PC-9 (cell line): ENCODE measurements at regions not wholly inside any gene's neighbourhood (a gene's known extent, or its start where the extent isn't known, plus 50 kb on each side); places are given as distances from the start of the nearest gene placed in this dataset.

Experiments used
- BruUV-seq: library from RNA; stranded (reverse); fragments of 400-500 nt; replicated peaks from 2 replicates; lab custom pipeline; 2021; lab: Mats Ljungman, UMichigan
- CTCF ChIA-PET: fragments of 300-600 bp; sonication (Branson Sonifier 250); formaldehyde crosslinking; loops from one replicate; lab custom pipeline; 2022; ENCODE audit warnings: antibody characterized with exemption; lab: Charles Lee
- POLR2A ChIA-PET: fragments of 300-600 bp; sonication (Branson Sonifier 250); formaldehyde crosslinking; loops from one replicate; lab custom pipeline; 2022; ENCODE audit warnings: antibody characterized with exemption; ENCODE audit not compliant: unreplicated experiment; lab: Charles Lee
- DNase-seq, 2 experiments: peaks; one replicate each; pipeline versions ENCODE4 v3.0.0 to v3.0.0-alpha.2; 2015 to 2022; ENCODE audit warnings: mixed read lengths in 1 of 2
- H2AFZ ChIP-seq: fragments of 200-600 bp; sonication (generic); 2 replicates; pipeline ENCODE4 v1.8.1; 2017; ENCODE audit warnings: antibody characterized with exemption
- H3F3A ChIP-seq: fragments of 200-600 bp; sonication (generic); 2 replicates; pipeline ENCODE4 v1.8.1; 2017; ENCODE audit warnings: antibody characterized with exemption, mild to moderate bottlenecking, low read depth; ENCODE audit not compliant: insufficient read depth
- H3K27ac ChIP-seq: fragments of 200-600 bp; sonication (generic); 2 replicates; pipeline ENCODE4 v1.6.1; 2016; ENCODE audit warnings: mixed run types
- H3K27me3 ChIP-seq: fragments of 200-600 bp; sonication (generic); 2 replicates; pipeline ENCODE4 v1.6.1; 2016; ENCODE audit warnings: low read depth, mixed run types; ENCODE audit not compliant: insufficient read depth
- H3K36me3 ChIP-seq: fragments of 200-600 bp; sonication (generic); 2 replicates; pipeline ENCODE4 v1.6.1; 2016; ENCODE audit warnings: low read depth, mixed run types
- H3K4me1 ChIP-seq: fragments of 200-600 bp; sonication (generic); replicated peaks from 2 replicates; pipeline ENCODE4 v1.6.1; 2016; ENCODE audit warnings: mixed run types; ENCODE audit not compliant: insufficient read depth
- H3K4me2 ChIP-seq: fragments of 200-600 bp; sonication (generic); 2 replicates; pipeline ENCODE4 v1.6.1; 2017; ENCODE audit warnings: mixed run types
- H3K4me3 ChIP-seq: fragments of 200-600 bp; sonication (generic); 2 replicates; pipeline ENCODE4 v1.6.1; 2016; ENCODE audit warnings: mixed run types
- H3K79me2 ChIP-seq: fragments of 200-600 bp; sonication (generic); 2 replicates; pipeline ENCODE4 v1.6.1; 2017; ENCODE audit warnings: low read depth, mixed run types
- H3K9me2 ChIP-seq: fragments of 200-600 bp; sonication (generic); 2 replicates; pipeline ENCODE4 v1.8.1; 2017; ENCODE audit warnings: mild to moderate bottlenecking; ENCODE audit not compliant: insufficient read depth
- H3K9me3 ChIP-seq: fragments of 200-600 bp; sonication (generic); 2 replicates; pipeline ENCODE4 v1.8.1; 2016; ENCODE audit warnings: low read depth; ENCODE audit not compliant: insufficient read depth
- H4K20me1 ChIP-seq: fragments of 200-600 bp; sonication (generic); 2 replicates; pipeline ENCODE4 v1.8.1; 2017; ENCODE audit not compliant: insufficient read depth
- EZH2 ChIP-seq: fragments of 200-600 bp; sonication (generic); IDR thresholded peaks from 2 replicates; pipeline ENCODE4 v1.8.0; 2017; ENCODE audit warnings: antibody characterized with exemption, low read depth
- intact Hi-C: fragments of 100-400 bp; cut with micrococcal nuclease; formaldehyde crosslinking; loops from one replicate; pipeline ENCODE4 v1.10.0; 2022; ENCODE audit not compliant: unreplicated experiment
- TF ChIP-seq, protein P1 (sequence below): fragments of 200-600 bp; sonication (generic); conservative IDR thresholded peaks from 2 replicates; pipeline ENCODE4 v1.6.1; 2017; ENCODE audit warnings: mixed run types, antibody characterized with exemption, mild to moderate bottlenecking, moderate library complexity

DNA sequence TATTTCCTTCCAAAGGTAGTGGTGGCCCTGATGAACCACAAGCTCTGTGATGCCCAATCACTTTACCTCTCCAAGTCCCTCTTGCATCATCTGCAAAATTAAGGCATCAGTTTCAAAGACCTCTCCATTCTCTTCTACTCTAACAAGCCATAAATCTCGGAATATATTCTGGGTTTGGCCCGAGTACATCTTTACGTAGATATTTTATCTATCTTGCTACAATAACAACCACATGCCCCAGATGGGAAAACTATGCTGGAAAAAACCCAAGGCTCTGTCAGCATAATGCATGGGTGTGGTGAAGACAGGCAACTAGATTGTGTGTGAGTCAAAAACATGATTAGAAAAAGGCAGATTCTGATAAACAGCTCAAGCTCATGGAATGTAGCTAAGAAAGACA is 228.2 kb upstream of the BLID start:
- intact Hi-C loops: no loop called here
- Histone ChIP-seq H2AFZ (no peak overlapping the region), H3K9me2 (no peaks in the 10 kb centered on the region), H3K36me3 (no peaks in the 10 kb centered on the region), H3K4me2 (no peak overlapping the region), H3F3A (0 out of 2 replicates have a peak, but pooled peaks cover 5% of the 10 kb centered on the region), H3K27me3 (no peaks in the 10 kb centered on the region), H3K4me3 (no peak overlapping the region), H3K4me1 (peaks cover 21% of the 10 kb centered on the region), H4K20me1 (no peaks in the 10 kb centered on the region), H3K27ac (no peak overlapping the region), H3K79me2 (no peaks in the 10 kb centered on the region), H3K9me3 (peaks cover 10% of the 10 kb centered on the region)
- no TSS peak for BruUV-seq
- CTCF ChIA-PET: no interaction called here
- TF ChIP-seq, protein P1, sequence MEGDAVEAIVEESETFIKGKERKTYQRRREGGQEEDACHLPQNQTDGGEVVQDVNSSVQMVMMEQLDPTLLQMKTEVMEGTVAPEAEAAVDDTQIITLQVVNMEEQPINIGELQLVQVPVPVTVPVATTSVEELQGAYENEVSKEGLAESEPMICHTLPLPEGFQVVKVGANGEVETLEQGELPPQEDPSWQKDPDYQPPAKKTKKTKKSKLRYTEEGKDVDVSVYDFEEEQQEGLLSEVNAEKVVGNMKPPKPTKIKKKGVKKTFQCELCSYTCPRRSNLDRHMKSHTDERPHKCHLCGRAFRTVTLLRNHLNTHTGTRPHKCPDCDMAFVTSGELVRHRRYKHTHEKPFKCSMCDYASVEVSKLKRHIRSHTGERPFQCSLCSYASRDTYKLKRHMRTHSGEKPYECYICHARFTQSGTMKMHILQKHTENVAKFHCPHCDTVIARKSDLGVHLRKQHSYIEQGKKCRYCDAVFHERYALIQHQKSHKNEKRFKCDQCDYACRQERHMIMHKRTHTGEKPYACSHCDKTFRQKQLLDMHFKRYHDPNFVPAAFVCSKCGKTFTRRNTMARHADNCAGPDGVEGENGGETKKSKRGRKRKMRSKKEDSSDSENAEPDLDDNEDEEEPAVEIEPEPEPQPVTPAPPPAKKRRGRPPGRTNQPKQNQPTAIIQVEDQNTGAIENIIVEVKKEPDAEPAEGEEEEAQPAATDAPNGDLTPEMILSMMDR: no peak
- TF ChIP-seq EZH2: no peak
- no peak for DNase-seq
- POLR2A ChIA-PET: no interaction called here

DNA sequence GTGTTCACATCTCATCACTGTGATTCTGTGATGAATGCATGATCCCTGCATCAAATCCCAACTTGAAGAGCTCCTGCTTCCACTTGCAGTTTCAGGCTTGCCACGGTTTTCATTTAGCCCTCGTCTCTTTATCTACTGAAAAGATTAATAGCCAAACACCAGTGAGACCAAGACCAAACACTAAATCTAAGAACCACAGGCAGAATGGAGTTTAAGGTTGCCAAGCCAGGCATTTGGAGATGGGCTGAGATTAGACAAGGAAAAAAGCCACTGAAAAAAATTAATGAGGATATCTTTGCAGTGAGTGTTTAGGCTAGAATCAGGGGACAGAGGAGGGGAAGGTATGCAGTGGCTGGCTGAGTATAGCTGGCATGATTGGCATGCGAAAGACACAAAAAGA is 227.2 kb upstream of the BLID start:
- ChIA-PET CTCF (no interaction called here), POLR2A (no interaction called here)
- BruUV-seq: no TSS peak

DNA sequence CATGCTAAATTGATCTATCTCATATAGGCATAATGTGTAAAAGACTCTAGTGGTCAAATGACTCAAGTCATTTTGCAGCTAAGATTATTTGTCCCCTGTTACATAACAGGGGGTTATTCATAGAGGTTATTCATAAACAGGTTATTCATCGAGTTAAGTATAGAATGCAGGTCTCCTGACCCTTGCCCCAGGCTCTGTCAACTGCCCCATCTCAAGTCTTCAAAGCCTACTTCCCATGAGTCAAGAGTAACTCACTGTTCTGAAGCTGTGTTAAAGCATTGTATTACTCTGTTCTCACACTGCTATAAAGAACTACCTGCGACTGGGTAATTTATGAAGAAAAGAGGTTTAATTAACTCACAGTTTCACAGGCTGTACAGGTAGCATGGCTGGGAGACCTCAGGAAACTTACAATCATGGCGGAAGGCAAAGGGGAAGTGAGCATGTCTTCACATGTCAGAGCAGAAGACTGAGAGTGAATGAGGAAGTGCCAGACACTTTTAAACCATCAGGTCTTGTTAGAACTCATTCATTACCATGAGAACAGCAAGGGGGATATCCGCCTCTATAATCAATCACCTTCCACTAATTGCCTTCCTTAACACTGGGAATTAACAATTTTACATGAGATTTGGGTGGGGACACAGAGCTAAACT is 226.2 kb upstream of the BLID start:
- TF ChIP-seq, protein P1: no peak
- no peak for TF ChIP-seq EZH2
- ChIA-PET CTCF (no interaction called here), POLR2A (no interaction called here)
- Histone ChIP-seq H2AFZ (peak overlapping the region; percentile 33; the same call in 1 of the 2 replicates), H3K79me2 (no peaks in the 10 kb centered on the region), H3K4me1 (peaks cover 21% of the 10 kb centered on the region), H3K27ac (peak overlapping the region; percentile 26; the same call in 1 of the 2 replicates), H3F3A (0 out of 2 replicates have a peak, but pooled peaks cover 5% of the 10 kb centered on the region), H3K36me3 (no peaks in the 10 kb centered on the region), H3K9me3 (peaks cover 10% of the 10 kb centered on the region), H3K4me3 (no peak overlapping the region), H3K4me2 (0 out of 2 replicates have a peak overlapping the region, but pooled peaks have one; percentile 4), H4K20me1 (no peaks in the 10 kb centered on the region), H3K27me3 (no peaks in the 10 kb centered on the region), H3K9me2 (peaks cover 7% of the 10 kb centered on the region; the same call in 1 of the 2 replicates)
- DNase-seq: peak in 1 of 2 experiments; percentile 41
- BruUV-seq: no TSS peak
- intact Hi-C loops: no loop called here

More for the DNA sequence above, 227.2 kb upstream of the BLID start:
- DNase-seq: no peak
- no peak overlapping the region for H3K4me3 ChIP-seq
- H3F3A ChIP-seq: 0 out of 2 replicates have a peak, but pooled peaks cover 5% of the 10 kb centered on the region
- no peaks in the 10 kb centered on the region for H3K36me3 ChIP-seq
- no peaks in the 10 kb centered on the region for H3K79me2 ChIP-seq
- H4K20me1 ChIP-seq: no peaks in the 10 kb centered on the region
- no peak overlapping the region for H2AFZ ChIP-seq
- TF ChIP-seq, protein P1: no peak
- TF ChIP-seq EZH2: no peak
- peaks cover 10% of the 10 kb centered on the region for H3K9me3 ChIP-seq
- H3K4me2 ChIP-seq: no peak overlapping the region
- H3K9me2 ChIP-seq: no peaks in the 10 kb centered on the region
- peaks cover 21% of the 10 kb centered on the region for H3K4me1 ChIP-seq
- intact Hi-C loops: no loop called here
- no peak overlapping the region for H3K27ac ChIP-seq
- H3K27me3 ChIP-seq: no peaks in the 10 kb centered on the region
